SK-N-SH (cell line): ENCODE measurements at regions not wholly inside any gene's neighbourhood (a gene's known extent, or its start where the extent isn't known, plus 50 kb on each side); places are given as distances from the start of the nearest gene placed in this dataset.

ENCODE experiments used
- CTCF ChIA-PET: fragments of 300-600, 350-600 bp; formaldehyde crosslinking; extraction: SDS; loops from one replicate; lab custom pipeline; 2021; lab: Yijun Ruan, JAX
- POLR2A ChIA-PET: fragments of 350-600 bp; sonication (Branson Sonifier 250); formaldehyde crosslinking; extraction: SDS; loops from one replicate; lab custom pipeline; 2020; ENCODE audit warnings: antibody characterized with exemption, inconsistent platforms; lab: Yijun Ruan, JAX
- DNase-seq: peaks from one replicate; pipeline ENCODE4 v3.0.0; 2012
- H2AFZ ChIP-seq: fragments of 200-600 bp; sonication (generic); 2 replicates; pipeline ENCODE4 v1.8.1; 2016; ENCODE audit warnings: antibody characterized with exemption, mild to moderate bottlenecking, low read depth
- H3F3A ChIP-seq: fragments of 200-600 bp; sonication (generic); replicated peaks from 2 replicates; pipeline ENCODE3; 2016; ENCODE audit warnings: antibody characterized with exemption, mild to moderate bottlenecking; ENCODE audit not compliant: insufficient read depth
- H3K27ac ChIP-seq, 2 experiments: fragments of 200-500 bp in 1 of 2; fragments of 200-600 bp in 1 of 2; sonication (Bioruptor generic) in 1 of 2; sonication (generic), shearing (Covaris generic) in 1 of 2; 2 replicates each; pipeline versions ENCODE4 v1.5.1 to v1.6.1; 2014 to 2016; ENCODE audit warnings: low read depth in 2 of 2, inconsistent platforms in 1 of 2, low read length in 1 of 2, mild to moderate bottlenecking in 1 of 2, mixed read lengths in 1 of 2
- H3K27me3 ChIP-seq: fragments of 200-600 bp; sonication (generic), shearing (Covaris generic); 2 replicates; pipeline ENCODE4 v1.6.1; 2016; ENCODE audit warnings: mixed run types; ENCODE audit not compliant: insufficient read depth
- H3K36me3 ChIP-seq, 2 experiments: fragments of 200-500 bp in 1 of 2; fragments of 200-600 bp in 1 of 2; sonication (Bioruptor generic) in 1 of 2; sonication (generic) in 1 of 2; replicated peaks in 1 of 2; 2 replicates each; pipeline versions ENCODE3 to v1.5.1; 2014 to 2016; ENCODE audit warnings: low read length in 1 of 2, mild to moderate bottlenecking in 1 of 2; ENCODE audit not compliant: insufficient read depth in 2 of 2, control insufficient read depth in 1 of 2
- H3K4me1 ChIP-seq, 2 experiments: fragments of 200-500 bp in 1 of 2; fragments of 200-600 bp in 1 of 2; sonication (Bioruptor generic) in 1 of 2; sonication (generic), shearing (Covaris generic) in 1 of 2; 2 replicates each; pipeline versions ENCODE4 v1.5.1 to v1.6.1; 2014 to 2016; ENCODE audit warnings: low read depth in 1 of 2, low read length in 1 of 2, mixed run types in 1 of 2; ENCODE audit not compliant: insufficient read depth in 2 of 2, control insufficient read depth in 1 of 2
- H3K4me2 ChIP-seq: fragments of 200-600 bp; sonication (generic), shearing (Covaris generic); 2 replicates; pipeline ENCODE4 v1.6.1; 2017; ENCODE audit warnings: mixed run types
- H3K4me3 ChIP-seq, 2 experiments: fragments of 200-500 bp in 1 of 2; fragments of 200-600 bp in 1 of 2; sonication (Bioruptor generic) in 1 of 2; sonication (generic), shearing (Covaris generic) in 1 of 2; 2 replicates each; pipeline versions ENCODE4 v1.5.1 to v1.8.1; 2014 to 2016; ENCODE audit warnings: low read depth in 2 of 2, inconsistent platforms in 1 of 2, low read length in 1 of 2, mild to moderate bottlenecking in 1 of 2, mixed read lengths in 1 of 2, moderate library complexity in 1 of 2
- H3K79me2 ChIP-seq: fragments of 200-600 bp; sonication (generic); 2 replicates; pipeline ENCODE4 v1.8.1; 2017; ENCODE audit warnings: mild to moderate bottlenecking; ENCODE audit not compliant: insufficient read depth
- H3K9ac ChIP-seq: fragments of 200-600 bp; sonication (generic); 2 replicates; pipeline ENCODE4 v1.6.1; 2017; ENCODE audit warnings: mixed run types
- H3K9me2 ChIP-seq: fragments of 200-600 bp; sonication (generic); 2 replicates; pipeline ENCODE4 v1.6.1; 2017; ENCODE audit warnings: mixed run types
- H3K9me3 ChIP-seq: fragments of 200-600 bp; sonication (generic); 2 replicates; pipeline ENCODE4 v1.6.1; 2017; ENCODE audit warnings: mixed run types, mild to moderate bottlenecking, moderate library complexity
- H4K20me1 ChIP-seq: fragments of 200-600 bp; sonication (generic); 2 replicates; pipeline ENCODE4 v1.6.1; 2017; ENCODE audit warnings: mild to moderate bottlenecking, mixed run types; ENCODE audit not compliant: insufficient read depth
- CHD2 ChIP-seq: fragments of 150-350 bp; IDR thresholded peaks from 2 replicates; pipeline ENCODE4 v1.6.1; 2018; ENCODE audit warnings: low read length; ENCODE audit not compliant: partially characterized antibody
- CTCF ChIP-seq: fragments of 200-600 bp; sonication (generic); IDR thresholded peaks from 2 replicates; pipeline ENCODE4 v1.6.1; 2017; ENCODE audit warnings: antibody characterized with exemption, mild to moderate bottlenecking, moderate library complexity
- ELF1 ChIP-seq: IDR thresholded peaks from 2 replicates; pipeline ENCODE4 v1.4.0; 2012
- EP300 ChIP-seq, 2 experiments: IDR thresholded peaks; 2 replicates each; pipeline versions ENCODE4 v1.4.0 to v1.6.1; 2012; ENCODE audit warnings: borderline replicate concordance in 1 of 2, low read depth in 1 of 2, low read length in 1 of 2
- GATA2 ChIP-seq: sonication (generic); formaldehyde crosslinking; IDR thresholded peaks from 2 replicates; pipeline ENCODE4 v1.5.0; 2020; ENCODE audit warnings: mild to moderate bottlenecking, missing genetic modification reagents
- IRF3 ChIP-seq: fragments of 150-350 bp; IDR thresholded peaks from 2 replicates; pipeline ENCODE4 v1.6.1; 2016; ENCODE audit warnings: mild to moderate bottlenecking, low read depth, low read length
- MAX ChIP-seq: IDR thresholded peaks from 2 replicates; pipeline ENCODE4 v1.4.0; 2012; ENCODE audit warnings: low read depth
- RFX5 ChIP-seq: IDR thresholded peaks from 2 replicates; pipeline ENCODE4 v1.6.1; 2012; ENCODE audit warnings: mild to moderate bottlenecking, improper control_type of control experiment, low read length
- SIN3A ChIP-seq: IDR thresholded peaks from 2 replicates; pipeline ENCODE4 v1.6.1; 2012; ENCODE audit warnings: low read depth, mild to moderate bottlenecking, low read length, moderate library complexity, borderline replicate concordance
- SMC3 ChIP-seq: IDR thresholded peaks from 2 replicates; pipeline ENCODE4 v1.6.1; 2012; ENCODE audit warnings: low read depth, low read length, improper control_type of control experiment
- USF2 ChIP-seq: fragments of 150-350 bp; IDR thresholded peaks from 2 replicates; pipeline ENCODE4 v1.6.1; 2017; ENCODE audit warnings: antibody characterized with exemption, low read length, low read depth, borderline replicate concordance
- ZBTB33 ChIP-seq: IDR thresholded peaks from 2 replicates; pipeline ENCODE4 v1.4.0; 2012; ENCODE audit warnings: low read depth, borderline replicate concordance
- WGBS: methylation state at CpG from one replicate; pipeline ENCODE4 v1.1.6; 2017; ENCODE audit warnings: low lambda C conversion rate; 5-methylcytosine and 5-hydroxymethylcytosine counted together

- Histone ChIP-seq H2AFZ (no peak overlapping the region), H3K4me1 (peaks cover 0 to 8% of the 10 kb centered on the region in 2 experiments; a peak in 2 of 4 replicates), H3K36me3 (no peaks in the 10 kb centered on the region), H3K4me2 (no peak overlapping the region), H3K9me3 (no peaks in the 10 kb centered on the region), H3K9me2 (no peaks in the 10 kb centered on the region), H4K20me1 (no peaks in the 10 kb centered on the region), H3K27ac (no peak overlapping the region), H3F3A (no peaks in the 10 kb centered on the region), H3K79me2 (no peaks in the 10 kb centered on the region), H3K9ac (no peak overlapping the region), H3K4me3 (no peak overlapping the region), H3K27me3 (no peaks in the 10 kb centered on the region)
- no peak for TF ChIP-seq USF2
- no peak for TF ChIP-seq CTCF
- TF ChIP-seq IRF3: no peak
- TF ChIP-seq GATA2: no peak
- no peak for TF ChIP-seq CHD2
- TF ChIP-seq EP300 (IDR thresholded peaks at IDR 0.05; ENCODE audit: borderline replicate concordance in 1 of 2, low read depth in 1 of 2, low read length in 1 of 2): no peak
- no peak for TF ChIP-seq ELF1
- TF ChIP-seq MAX: no peak
- no peak for TF ChIP-seq ZBTB33
- no peak for TF ChIP-seq RFX5
- no peak for TF ChIP-seq SMC3
- TF ChIP-seq SIN3A: no peak
- no peak for DNase-seq
- WGBS: 92% methylated on average over 1 of the region's 1 CpG
- CTCF ChIA-PET: no interaction called here
- POLR2A ChIA-PET: no interaction called here
Observed at GRCh38 chr3:104941785-104942184, 424.9 kb upstream of the ALCAM start.
